B cell (primary cell): ENCODE measurements at regions not wholly inside any gene's neighbourhood (a gene's known extent, or its start where the extent isn't known, plus 50 kb on each side); places are given as distances from the start of the nearest gene placed in this dataset.

Source experiments
- ATAC-seq: fragments of 200-7000 bp; cut with Tn5 transposase; one replicate; pipeline ENCODE4 v1.10.0; 2021; ENCODE audit warnings: low read depth, mild to moderate bottlenecking, moderate number of reproducible peaks, moderate library complexity
- CTCF ChIA-PET: fragments of 350-600 bp; sonication (Branson Sonifier 250); formaldehyde crosslinking; loops from one replicate; lab custom pipeline; 2021; ENCODE audit warnings: antibody characterized with exemption, inconsistent platforms; lab: Charles Lee
- POLR2A ChIA-PET: fragments of 350-600 bp; sonication (Branson Sonifier 250); formaldehyde crosslinking; loops from one replicate; lab custom pipeline; 2021; ENCODE audit warnings: antibody characterized with exemption; lab: Charles Lee
- DNase-seq: peaks from one replicate; pipeline ENCODE4 v3.0.0; 2013
- H2AFZ ChIP-seq: 2 replicates; pipeline ENCODE4 v1.6.1; 2012; ENCODE audit warnings: mild to moderate bottlenecking, low read depth, low read length; ENCODE audit not compliant: insufficient read depth, poor library complexity, severe bottlenecking
- H3K27ac ChIP-seq, 2 donors: 1 replicate in 1 of 2; 2 replicates in 1 of 2; pipeline ENCODE4 v1.5.1; 2012 to 2013; ENCODE audit warnings: low read length in 2 of 2, mild to moderate bottlenecking in 2 of 2, moderate library complexity in 1 of 2
- H3K27me3 ChIP-seq, 4 experiments: fragments of 200-600 bp in 1 of 4; sonication (generic) in 1 of 4; replicated peaks in 1 of 4; 1 replicate in 2 of 4; 2 replicates in 2 of 4; pipeline versions ENCODE4 v1.6.1 to v1.7.0; 2013 to 2016; ENCODE audit warnings: low read length in 3 of 4, mild to moderate bottlenecking in 2 of 4, mixed read lengths in 1 of 4, moderate library complexity in 1 of 4; ENCODE audit not compliant: insufficient read depth in 4 of 4, control insufficient read depth in 3 of 4; ENCODE audit errors: control extremely low read depth in 1 of 4
- H3K36me3 ChIP-seq, 2 experiments: replicated peaks in 1 of 2; 1 replicate in 1 of 2; 2 replicates in 1 of 2; pipeline versions ENCODE4 v1.6.1 to v1.7.1; 2013; ENCODE audit warnings: low read length in 1 of 2; ENCODE audit not compliant: insufficient read depth in 2 of 2, control insufficient read depth in 1 of 2; ENCODE audit errors: control extremely low read depth in 1 of 2, extremely low read depth in 1 of 2
- H3K4me1 ChIP-seq, 2 donors: fragments of 200-600 bp in 1 of 2; sonication (generic) in 1 of 2; 1 replicate in 1 of 2; 2 replicates in 1 of 2; pipeline versions ENCODE4 v1.5.1 to v1.6.1; 2013 to 2017; ENCODE audit warnings: low read length in 2 of 2; ENCODE audit not compliant: control insufficient read depth in 2 of 2, insufficient read depth in 2 of 2
- H3K4me2 ChIP-seq: replicated peaks from 2 replicates; pipeline ENCODE3; 2012; ENCODE audit warnings: mild to moderate bottlenecking, low read depth, low read length; ENCODE audit not compliant: poor library complexity, severe bottlenecking
- H3K4me3 ChIP-seq, 5 experiments: fragments of 200-600 bp in 1 of 5; sonication (generic) in 1 of 5; 1 replicate in 3 of 5; 2 replicates in 2 of 5; pipeline versions ENCODE4 v1.5.1 to v1.7.0; 2011 to 2016; ENCODE audit warnings: low read length in 4 of 5, mild to moderate bottlenecking in 4 of 5, low read depth in 2 of 5, control low read depth in 1 of 5, moderate library complexity in 1 of 5; ENCODE audit not compliant: insufficient read depth in 1 of 5; ENCODE audit errors: control extremely low read depth in 1 of 5, extremely low read depth in 1 of 5
- H3K79me2 ChIP-seq: fragments of 200-600 bp; sonication (generic); one replicate; pipeline ENCODE4 v1.6.0; 2016; ENCODE audit warnings: low read length; ENCODE audit not compliant: control insufficient read depth, insufficient read depth
- H3K9ac ChIP-seq: fragments of 200-600 bp; sonication (generic); 2 replicates; pipeline ENCODE4 v1.6.1; 2017; ENCODE audit warnings: mild to moderate bottlenecking, low read length, moderate library complexity
- H3K9me3 ChIP-seq, 3 donors: one replicate each; pipeline versions ENCODE4 v1.6.1 to v1.7.1; 2013; ENCODE audit warnings: low read length in 2 of 3; ENCODE audit not compliant: control insufficient read depth in 2 of 3, insufficient read depth in 1 of 3; ENCODE audit errors: control extremely low read depth in 1 of 3
- H4K20me1 ChIP-seq: 2 replicates; pipeline ENCODE4 v1.6.0; 2012; ENCODE audit warnings: mild to moderate bottlenecking, low read length; ENCODE audit not compliant: insufficient read depth, control insufficient read depth, poor library complexity, severe bottlenecking
- H3K27ac Mint-ChIP-seq: one replicate; pipeline ENCODE4 v1.8.0; 2021; ENCODE audit warnings: mixed read lengths
- H3K27me3 Mint-ChIP-seq: one replicate; pipeline ENCODE4 v1.8.0; 2021; ENCODE audit warnings: mixed read lengths
- H3K4me1 Mint-ChIP-seq: one replicate; pipeline ENCODE4 v1.8.0; 2021; ENCODE audit warnings: mixed read lengths
- H3K4me3 Mint-ChIP-seq: one replicate; pipeline ENCODE4 v1.8.0; 2021; ENCODE audit warnings: mixed read lengths
- H3K9me3 Mint-ChIP-seq: one replicate; pipeline ENCODE4 v1.8.0; 2022; ENCODE audit warnings: mixed read lengths; ENCODE audit not compliant: insufficient read depth
- CTCF ChIP-seq: fragments of 200-600 bp; IDR thresholded peaks from one replicate; pipeline ENCODE4 v1.8.0; 2022; ENCODE audit warnings: antibody characterized with exemption, mild to moderate bottlenecking
- EZH2 ChIP-seq: IDR thresholded peaks from 2 replicates; pipeline ENCODE4 v1.6.1; 2012; ENCODE audit warnings: borderline replicate concordance, low read depth, mild to moderate bottlenecking, moderate library complexity, low read length; ENCODE audit not compliant: insufficient read depth, poor library complexity, severe bottlenecking
- WGBS: methylation state at CpG from one replicate; pipeline ENCODE4 v1.1.5; 2013; ENCODE audit warnings: missing lambda C conversion rate; ENCODE audit not compliant: insufficient coverage; 5-methylcytosine and 5-hydroxymethylcytosine counted together
- intact Hi-C: fragments of 100-400 bp; cut with micrococcal nuclease; formaldehyde crosslinking; loops from one replicate; pipeline ENCODE4 v1.10.0; 2022

- ChIA-PET CTCF (no interaction called here), POLR2A (no interaction called here)
These were observed 1149.0 kb upstream of the USP15 start for GRCh38 chr12:61111218-61111617.

More at GRCh38 chr12:61111218-61111617, 1149.0 kb upstream of the USP15 start:
- Histone ChIP-seq H3K79me2 (no peaks in the 10 kb centered on the region), H3K4me1 (no peaks in the 10 kb centered on the region), H3K9ac (no peak overlapping the region), H3K36me3 (no peaks in the 10 kb centered on the region), H3K9me3 (peaks cover 0 to 6% (median 0%) of the 10 kb centered on the region in 3 donors), H3K4me2 (no peak overlapping the region), H2AFZ (no peak overlapping the region), H3K4me3 (no peak overlapping the region), H3K27ac (no peak overlapping the region), H4K20me1 (no peaks in the 10 kb centered on the region), H3K27me3 (no peaks in the 10 kb centered on the region)
- DNase-seq (no peak), ATAC-seq (no peak)
- TF ChIP-seq EZH2: no peak
- TF ChIP-seq CTCF: no peak
- no CpG with 5 or more reads among the region's 1 CpG for WGBS
- Mint-ChIP-seq H3K27me3 (no peaks in the 10 kb centered on the region), H3K9me3 (peaks cover 11% of the 10 kb centered on the region), H3K4me1 (no peaks in the 10 kb centered on the region), H3K4me3 (no peak overlapping the region), H3K27ac (no peak overlapping the region)
- intact Hi-C loops: no loop called here
